ENCODE measurements at regions not wholly inside any gene's neighbourhood (a gene's known extent, or its start where the extent isn't known, plus 50 kb on each side); places are given as distances from the start of the nearest gene placed in this dataset.

GRCh38 chr1:4301007-4301406 lies 353.4 kb upstream of the AJAP1 start:
- intact Hi-C loops (cut with micrococcal nuclease): no loop called here
- no peak for FAIRE-seq
- ChIA-PET CTCF (no interaction called here), POLR2A (no interaction called here)
- no TSS peak for BruUV-seq (replicated peaks)
- Histone ChIP-seq H3K27ac (ENCODE audit: insufficient read depth, low read depth, low read length) (no peak overlapping the region), H3K36me3 (ENCODE audit: control insufficient read depth in 2 of 2, extremely low read depth in 1 of 2, insufficient read depth in 2 of 2, low read length in 2 of 2) (no peaks in the 10 kb centered on the region), H3K79me2 (ENCODE audit: control insufficient read depth, insufficient read depth, low read length) (no peaks in the 10 kb centered on the region), H3K27me3 (ENCODE audit: control insufficient read depth in 2 of 2, insufficient read depth in 2 of 2, low read length in 2 of 2) (no peaks in the 10 kb centered on the region), H3K4me1 (ENCODE audit: control insufficient read depth, extremely low read depth, insufficient read depth, low read length) (no peaks in the 10 kb centered on the region), H3K4me3 (replicated peaks in 1 of 3; ENCODE audit: insufficient read depth in 1 of 3, low read depth in 1 of 3, low read length in 3 of 3) (no peak overlapping the region), H3K9me3 (replicated peaks; ENCODE audit: control insufficient read depth, insufficient read depth, low read length) (peaks cover 6% of the 10 kb centered on the region), H3K9me1 (replicated peaks; ENCODE audit: control insufficient read depth, extremely low read depth, insufficient read depth, low read length) (no peaks in the 10 kb centered on the region), H2AFZ (ENCODE audit: low read depth, low read length) (no peak overlapping the region), H3K9ac (replicated peaks; ENCODE audit: extremely low read depth, insufficient read depth, low read length) (no peak overlapping the region), H3K4me2 (ENCODE audit: insufficient read depth, low read length) (no peak overlapping the region), H4K20me1 (replicated peaks; ENCODE audit: control insufficient read depth, extremely low read depth, insufficient read depth, low read length) (no peaks in the 10 kb centered on the region)
- dilution Hi-C loops (cut with MboI; ENCODE audit: extremely low pct_ligation_motif_present, low sequenced_read_pairs): no loop called here
- TF ChIP-seq FOS (IDR thresholded peaks at IDR 0.05; ENCODE audit: borderline replicate concordance, insufficient read depth, low read length): no peak
- no peak for TF ChIP-seq POLR2AphosphoS5 (IDR thresholded peaks at IDR 0.05; ENCODE audit: insufficient read depth, low read depth, low read length)
- TF ChIP-seq MAX (IDR thresholded peaks at IDR 0.05; ENCODE audit: insufficient read depth, insufficient read length): no peak
- TF ChIP-seq MYC (IDR thresholded peaks at IDR 0.05; ENCODE audit: low read depth, low read length): no peak
- TF ChIP-seq GATA2 (IDR thresholded peaks at IDR 0.05; ENCODE audit: insufficient read depth, insufficient read length, low read depth, low read length): no peak
- no peak for TF ChIP-seq CTCF (IDR thresholded peaks at IDR 0.05; ENCODE audit: extremely low read depth in 1 of 2, insufficient read depth in 1 of 2, low read depth in 1 of 2, low read length in 2 of 2)
- no peak for TF ChIP-seq JUN (IDR thresholded peaks at IDR 0.05; ENCODE audit: borderline replicate concordance, insufficient read depth, insufficient read length, low read depth)
- TF ChIP-seq EZH2 (IDR thresholded peaks at IDR 0.05; ENCODE audit: borderline replicate concordance, low read depth, low read length, severe bottlenecking): no peak
- TF ChIP-seq POLR2A (IDR thresholded peaks at IDR 0.05; ENCODE audit: low read depth, low read length): no peak
- DNase-seq (ENCODE audit: low read depth, low spot score): no peak
